PC-3 (cell line): ENCODE measurements at regions not wholly inside any gene's neighbourhood (a gene's known extent, or its start where the extent isn't known, plus 50 kb on each side); places are given as distances from the start of the nearest gene placed in this dataset.

Experiments
- CTCF ChIP-seq: fragments of 300-600 bp; sonication (generic); conservative IDR thresholded peaks from 2 replicates; pipeline ENCODE4 v1.5.1; 2017; ENCODE audit warnings: antibody characterized with exemption, low read depth, mild to moderate bottlenecking, low read length
- EZH2 ChIP-seq: fragments of 300-600 bp; sonication (generic); IDR thresholded peaks from one replicate; pipeline ENCODE4 v1.6.1; 2017; ENCODE audit warnings: antibody characterized with exemption, mild to moderate bottlenecking, low read length; ENCODE audit not compliant: unreplicated experiment
- EZH2phosphoT487 ChIP-seq: fragments of 300-600 bp; sonication (generic); IDR thresholded peaks from 2 replicates; pipeline ENCODE4 v1.6.1; 2018; ENCODE audit warnings: mild to moderate bottlenecking, antibody characterized with exemption, low read length, borderline replicate concordance

DNA sequence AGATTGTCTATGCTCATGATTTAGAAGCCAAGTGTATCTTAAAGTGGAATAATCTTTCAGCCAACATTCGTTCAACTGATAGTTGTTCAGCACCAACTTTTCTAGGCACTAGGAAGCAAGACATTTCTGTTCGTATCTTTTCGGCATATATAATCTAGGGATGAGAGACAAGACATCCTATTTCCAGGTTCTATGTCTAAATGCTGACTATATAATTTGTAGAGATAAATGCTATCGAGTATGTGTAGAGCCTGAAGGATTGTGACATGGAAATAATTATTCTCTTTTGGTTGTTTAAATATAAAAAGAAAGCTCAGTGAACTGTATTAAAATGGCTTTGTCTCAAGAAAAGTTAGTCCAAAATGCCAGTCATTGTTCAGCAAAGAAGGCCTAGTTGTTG, 371.6 kb downstream of the DOK5 start:
- TF ChIP-seq CTCF (no peak), EZH2 (no peak), EZH2phosphoT487 (no peak)
